ENCODE measurements at regions not wholly inside any gene's neighbourhood (a gene's known extent, or its start where the extent isn't known, plus 50 kb on each side); places are given as distances from the start of the nearest gene placed in this dataset.

GRCh38 chr16:14322186-14322585 lies 251.1 kb downstream of the MRTFB start:
- no peak for ATAC-seq
- no peaks in the 10 kb centered on the region for H3K9me3 ChIP-seq
- H3K27ac ChIP-seq: peak overlapping the region; percentile 60
- H3K27me3 ChIP-seq (ENCODE audit: insufficient read depth in 3 of 3, low read length in 2 of 3): no peaks in the 10 kb centered on the region
- H3K4me1 ChIP-seq: peaks cover 55% of the 10 kb centered on the region
- H3K4me3 ChIP-seq: no peak overlapping the region
- peaks cover 0 to 8% of the 10 kb centered on the region in 2 donors for H3K36me3 ChIP-seq (ENCODE audit: insufficient read depth in 1 of 2, low read depth in 1 of 2)
- intact Hi-C loops (cut with DNase I): no loop called here
- TF ChIP-seq, protein P1, sequence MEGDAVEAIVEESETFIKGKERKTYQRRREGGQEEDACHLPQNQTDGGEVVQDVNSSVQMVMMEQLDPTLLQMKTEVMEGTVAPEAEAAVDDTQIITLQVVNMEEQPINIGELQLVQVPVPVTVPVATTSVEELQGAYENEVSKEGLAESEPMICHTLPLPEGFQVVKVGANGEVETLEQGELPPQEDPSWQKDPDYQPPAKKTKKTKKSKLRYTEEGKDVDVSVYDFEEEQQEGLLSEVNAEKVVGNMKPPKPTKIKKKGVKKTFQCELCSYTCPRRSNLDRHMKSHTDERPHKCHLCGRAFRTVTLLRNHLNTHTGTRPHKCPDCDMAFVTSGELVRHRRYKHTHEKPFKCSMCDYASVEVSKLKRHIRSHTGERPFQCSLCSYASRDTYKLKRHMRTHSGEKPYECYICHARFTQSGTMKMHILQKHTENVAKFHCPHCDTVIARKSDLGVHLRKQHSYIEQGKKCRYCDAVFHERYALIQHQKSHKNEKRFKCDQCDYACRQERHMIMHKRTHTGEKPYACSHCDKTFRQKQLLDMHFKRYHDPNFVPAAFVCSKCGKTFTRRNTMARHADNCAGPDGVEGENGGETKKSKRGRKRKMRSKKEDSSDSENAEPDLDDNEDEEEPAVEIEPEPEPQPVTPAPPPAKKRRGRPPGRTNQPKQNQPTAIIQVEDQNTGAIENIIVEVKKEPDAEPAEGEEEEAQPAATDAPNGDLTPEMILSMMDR (IDR thresholded peaks at IDR 0.05): no peak
- no peak for DNase-seq
- WGBS, 3 donors: 77 to 88% (median 79%) methylated on average over 9 of the region's 9 CpGs

- H3K27me3 ChIP-seq (ENCODE audit: insufficient read depth in 3 of 3, low read length in 2 of 3): no peaks in the 10 kb centered on the region
- peaks cover 0 to 5% of the 10 kb centered on the region in 2 donors for H3K36me3 ChIP-seq (ENCODE audit: insufficient read depth in 1 of 2, low read depth in 1 of 2)
- TF ChIP-seq, protein P1 (IDR thresholded peaks at IDR 0.05): no peak
- H3K27ac ChIP-seq: peak overlapping the region; percentile 60
- intact Hi-C loops (cut with DNase I): no loop called here
- ATAC-seq: peak; percentile 27 to 63 (median 54)
- WGBS, 3 donors: 54 to 91% (median 68%) methylated on average over 6 of the region's 6 CpGs
- peak in 1 of 2 donors; percentile 60 for DNase-seq
- peaks cover 56% of the 10 kb centered on the region for H3K4me1 ChIP-seq
- H3K4me3 ChIP-seq: no peak overlapping the region
- no peaks in the 10 kb centered on the region for H3K9me3 ChIP-seq
These were observed 250.4 kb downstream of the MRTFB start for GRCh38 chr16:14321542-14321941.

GRCh38 chr16:14320406-14320805 lies 249.3 kb downstream of the MRTFB start:
- peaks cover 48% of the 10 kb centered on the region for H3K4me1 ChIP-seq
- H3K9me3 ChIP-seq: no peaks in the 10 kb centered on the region
- peak overlapping the region; percentile 73 for H3K27ac ChIP-seq
- TF ChIP-seq, protein P1 (IDR thresholded peaks at IDR 0.05): no peak
- DNase-seq (no peak), ATAC-seq (peak; percentile 42 to 61 (median 54))
- no peaks in the 10 kb centered on the region for H3K27me3 ChIP-seq (ENCODE audit: insufficient read depth in 3 of 3, low read length in 2 of 3)
- WGBS, 3 donors: 28 to 55% (median 29%) methylated on average over 4 of the region's 4 CpGs
- H3K36me3 ChIP-seq (ENCODE audit: insufficient read depth in 1 of 2, low read depth in 1 of 2): peaks cover 0 to 5% of the 10 kb centered on the region in 2 donors
- intact Hi-C loops (cut with DNase I): no loop called here
- no peak overlapping the region for H3K4me3 ChIP-seq
